AG04450 (cell line): ENCODE measurements at regions not wholly inside any gene's neighbourhood (a gene's known extent, or its start where the extent isn't known, plus 50 kb on each side); places are given as distances from the start of the nearest gene placed in this dataset.

ENCODE experiments used
- CTCF ChIA-PET: fragments of 300-600, 350-600 bp; formaldehyde crosslinking; extraction: SDS; loops from one replicate; lab custom pipeline; 2022; ENCODE audit warnings: antibody characterized with exemption, inconsistent platforms; lab: Charles Lee
- POLR2A ChIA-PET: fragments of 350-600 bp; formaldehyde crosslinking; extraction: SDS; loops from one replicate; lab custom pipeline; 2021; ENCODE audit warnings: antibody characterized with exemption, inconsistent platforms; lab: Yijun Ruan, JAX
- DNase-seq: peaks from one replicate; pipeline ENCODE4 v3.0.0-alpha.2; 2011; ENCODE audit warnings: low read depth, low spot score
- H3K27ac ChIP-seq: one replicate; pipeline ENCODE4 v1.5.1; 2012; ENCODE audit warnings: low read depth, low read length, control low read depth
- H3K27me3 ChIP-seq: one replicate; pipeline ENCODE4 v1.6.0; 2012; ENCODE audit warnings: low read length; ENCODE audit not compliant: control insufficient read depth, insufficient read depth
- H3K4me3 ChIP-seq: 2 replicates; pipeline ENCODE4 v1.5.1; 2011; ENCODE audit warnings: mild to moderate bottlenecking, low read depth, low read length, control low read depth
- H3K9me3 ChIP-seq: 2 replicates; pipeline ENCODE4 v1.5.1; 2012; ENCODE audit warnings: low read length; ENCODE audit not compliant: control insufficient read depth, insufficient read depth
- CTCF ChIP-seq: IDR thresholded peaks from 2 replicates; pipeline ENCODE4 v1.5.1; 2011; ENCODE audit warnings: low read depth, low read length, control low read depth, inconsistent platforms

DNA sequence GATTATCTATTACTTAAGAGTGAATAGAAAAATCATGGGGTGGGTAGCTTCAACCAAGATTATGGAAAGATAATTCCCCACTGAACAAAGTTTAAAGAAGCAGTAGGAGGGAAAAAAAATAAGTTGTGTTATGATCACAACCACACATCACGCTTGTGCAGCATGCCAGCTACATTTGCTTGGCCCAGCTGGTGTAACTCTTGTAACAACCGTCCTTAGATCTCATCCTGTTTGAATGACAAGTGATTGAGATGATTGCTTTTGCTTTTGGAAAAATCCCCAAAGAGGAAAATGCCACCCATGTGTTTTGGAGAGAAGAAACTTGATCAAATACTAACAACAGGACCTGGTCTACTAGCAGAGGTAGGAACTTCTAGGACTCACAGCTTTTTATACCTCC lies 107.6 kb upstream of the KIF2A start:
- Histone ChIP-seq H3K4me3 (no peak overlapping the region), H3K9me3 (no peaks in the 10 kb centered on the region), H3K27ac (no peak overlapping the region), H3K27me3 (peaks cover 2% of the 10 kb centered on the region)
- ChIA-PET POLR2A (no interaction called here), CTCF (no interaction called here)
- no peak for TF ChIP-seq CTCF
- no peak for DNase-seq

- DNase-seq, result no peak
These were observed 106.0 kb upstream of the KIF2A start for GRCh38 chr5:62199792-62200716.

DNA sequence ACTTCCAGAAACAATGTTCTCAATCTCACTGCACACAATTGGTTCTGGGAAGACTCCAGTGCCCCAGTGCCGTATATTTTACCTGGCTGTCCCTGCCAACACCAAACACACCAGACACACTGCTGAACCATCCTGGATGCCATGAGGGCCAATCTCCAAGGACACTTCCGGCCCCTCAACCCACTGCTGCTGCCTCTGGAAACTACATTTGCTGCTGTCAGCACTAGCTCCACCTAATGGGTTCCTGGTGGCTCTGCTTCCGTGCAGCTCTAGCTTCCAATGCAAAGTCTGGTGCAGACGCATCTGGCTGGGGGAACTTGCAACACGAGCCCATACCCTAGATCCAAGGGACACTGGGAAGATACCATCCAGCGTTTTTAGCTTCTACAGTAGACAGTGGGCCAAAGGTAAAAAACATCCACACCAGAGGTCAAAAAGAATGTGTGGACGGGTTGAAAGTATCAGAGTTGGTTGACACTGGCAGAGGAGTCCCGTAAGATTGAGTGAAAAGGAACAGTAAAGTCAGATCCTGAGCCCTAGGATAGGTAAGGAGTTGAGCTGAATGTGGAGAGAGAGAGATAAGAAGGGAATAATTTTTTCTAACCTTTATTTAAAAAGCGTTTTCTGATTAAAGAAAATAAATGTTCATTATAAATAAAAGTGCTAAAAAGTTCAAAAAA lies 99.7 kb upstream of the KIF2A start:
- Histone ChIP-seq H3K27me3 (no peaks in the 10 kb centered on the region), H3K27ac (no peak overlapping the region), H3K9me3 (no peaks in the 10 kb centered on the region), H3K4me3 (no peak overlapping the region)
- ChIA-PET POLR2A (no interaction called here), CTCF (no interaction called here)
- DNase-seq, result no peak
- no peak for TF ChIP-seq CTCF

More at GRCh38 chr5:62199792-62200716, 106.0 kb upstream of the KIF2A start:
- POLR2A ChIA-PET, result no interaction called here
- CTCF ChIA-PET, result no interaction called here
- no peaks in the 10 kb centered on the region for H3K9me3 ChIP-seq
- H3K27ac ChIP-seq, result no peak overlapping the region
- H3K4me3 ChIP-seq, result no peak overlapping the region
- H3K27me3 ChIP-seq, result peaks cover 2% of the 10 kb centered on the region
- no peak for TF ChIP-seq CTCF

- no peak for DNase-seq
- H3K4me3 ChIP-seq, result no peak overlapping the region
- H3K27ac ChIP-seq, result no peak overlapping the region
- H3K9me3 ChIP-seq, result no peaks in the 10 kb centered on the region
- POLR2A ChIA-PET, result no interaction called here
- TF ChIP-seq CTCF, result no peak
- CTCF ChIA-PET, result no interaction called here
- H3K27me3 ChIP-seq, result no peaks in the 10 kb centered on the region
These were observed 97.7 kb upstream of the KIF2A start for GRCh38 chr5:62208218-62208852.
